NCI-H2171 (cell line): ENCODE measurements at regions not wholly inside any gene's neighbourhood (a gene's known extent, or its start where the extent isn't known, plus 50 kb on each side); places are given as distances from the start of the nearest gene placed in this dataset.

ENCODE experiments used
- DNase-seq: peaks from one replicate; lab custom pipeline; 2025; lab: John Stamatoyannopoulos, UW

- no peak for DNase-seq
These were observed 198.0 kb upstream of the MAMLD1 start for GRCh38 chrX:150164971-150165600.

- no peak for DNase-seq
These were observed 197.1 kb upstream of the MAMLD1 start for GRCh38 chrX:150165776-150166610.

GRCh38 chrX:150167482-150168324, 195.4 kb upstream of the MAMLD1 start:
- DNase-seq = no peak

- DNase-seq = no peak
These were observed 181.0 kb upstream of the MAMLD1 start for GRCh38 chrX:150182161-150182560.

GRCh38 chrX:150184491-150184890, 178.6 kb upstream of the MAMLD1 start:
- DNase-seq = no peak

- DNase-seq = no peak
These were observed 177.4 kb upstream of the MAMLD1 start for GRCh38 chrX:150185766-150186165.

GRCh38 chrX:150192816-150193215, 170.3 kb upstream of the MAMLD1 start:
- DNase-seq = no peak

- no peak for DNase-seq
These were observed 166.8 kb upstream of the MAMLD1 start for GRCh38 chrX:150196285-150196684.

GRCh38 chrX:150197388-150197787, 165.7 kb upstream of the MAMLD1 start:
- no peak for DNase-seq

- no peak for DNase-seq
These were observed 164.3 kb upstream of the MAMLD1 start for GRCh38 chrX:150198776-150199175.

- DNase-seq = no peak
These were observed 163.9 kb upstream of the MAMLD1 start for GRCh38 chrX:150199181-150199580.

GRCh38 chrX:150199803-150200202, 163.3 kb upstream of the MAMLD1 start:
- DNase-seq = no peak

GRCh38 chrX:150200361-150200760, 162.8 kb upstream of the MAMLD1 start:
- no peak for DNase-seq

- DNase-seq = no peak
These were observed 162.3 kb upstream of the MAMLD1 start for GRCh38 chrX:150200820-150201287.

GRCh38 chrX:150201391-150201790, 161.7 kb upstream of the MAMLD1 start:
- DNase-seq = no peak

GRCh38 chrX:150201841-150202240, 161.3 kb upstream of the MAMLD1 start:
- DNase-seq = no peak

GRCh38 chrX:150202641-150203247, 160.4 kb upstream of the MAMLD1 start:
- no peak for DNase-seq

- no peak for DNase-seq
These were observed 159.9 kb upstream of the MAMLD1 start for GRCh38 chrX:150203248-150203645.

- DNase-seq = no peak
These were observed 158.1 kb upstream of the MAMLD1 start for GRCh38 chrX:150205011-150205410.

GRCh38 chrX:150207733-150208132, 155.4 kb upstream of the MAMLD1 start:
- no peak for DNase-seq

- no peak for DNase-seq
These were observed 151.1 kb upstream of the MAMLD1 start for GRCh38 chrX:150211988-150212387.
